GM23248 (cell line): ENCODE measurements at regions not wholly inside any gene's neighbourhood (a gene's known extent, or its start where the extent isn't known, plus 50 kb on each side); places are given as distances from the start of the nearest gene placed in this dataset.
A peak's percentile ranks its signal among the peaks of the same experiment; 100 is the strongest.

Experiments used
- DNase-seq: peaks from one replicate; pipeline ENCODE4 v3.0.0-alpha.2; 2015
- H2AFZ ChIP-seq: fragments of 200-600 bp; sonication (generic); 2 replicates; pipeline ENCODE4 v1.6.1; 2016; ENCODE audit warnings: antibody characterized with exemption
- H3F3A ChIP-seq: fragments of 200-600 bp; sonication (generic); 2 replicates; pipeline ENCODE4 v1.6.1; 2016; ENCODE audit warnings: mild to moderate bottlenecking, antibody characterized with exemption, mixed run types; ENCODE audit not compliant: insufficient read depth
- H3K27ac ChIP-seq: fragments of 200-600 bp; sonication (generic); 2 replicates; pipeline ENCODE4 v1.5.1; 2016; ENCODE audit warnings: mild to moderate bottlenecking
- H3K27me3 ChIP-seq: fragments of 200-600 bp; sonication (generic); replicated peaks from 2 replicates; pipeline ENCODE4 v1.6.1; 2016; ENCODE audit warnings: mild to moderate bottlenecking; ENCODE audit not compliant: insufficient read depth
- H3K36me3 ChIP-seq: fragments of 200-600 bp; sonication (generic); 2 replicates; pipeline ENCODE4 v1.6.1; 2016; ENCODE audit warnings: low read depth, mild to moderate bottlenecking
- H3K4me1 ChIP-seq: fragments of 200-600 bp; sonication (generic); 2 replicates; pipeline ENCODE4 v1.6.1; 2016; ENCODE audit warnings: mild to moderate bottlenecking; ENCODE audit not compliant: insufficient read depth
- H3K4me2 ChIP-seq: fragments of 200-600 bp; sonication (generic); one replicate; pipeline ENCODE4 v1.6.1; 2016; ENCODE audit warnings: mild to moderate bottlenecking; ENCODE audit not compliant: unreplicated experiment
- H3K4me3 ChIP-seq: fragments of 200-600 bp; sonication (generic); 2 replicates; pipeline ENCODE4 v1.5.1; 2016; ENCODE audit warnings: mild to moderate bottlenecking
- H3K79me2 ChIP-seq: fragments of 200-600 bp; sonication (generic); 2 replicates; pipeline ENCODE4 v1.6.1; 2016; ENCODE audit warnings: mild to moderate bottlenecking; ENCODE audit not compliant: insufficient read depth
- H3K9ac ChIP-seq: fragments of 200-600 bp; sonication (generic); 2 replicates; pipeline ENCODE4 v1.6.1; 2016; ENCODE audit warnings: mild to moderate bottlenecking
- H3K9me2 ChIP-seq: fragments of 200-600 bp; sonication (generic); 2 replicates; pipeline ENCODE4 v1.6.1; 2016; ENCODE audit warnings: mixed run types, mild to moderate bottlenecking, moderate library complexity; ENCODE audit not compliant: insufficient read depth
- H3K9me3 ChIP-seq: fragments of 200-600 bp; sonication (generic); one replicate; pipeline ENCODE4 v1.6.1; 2017; ENCODE audit warnings: low read depth
- H4K20me1 ChIP-seq: fragments of 200-600 bp; sonication (generic); 2 replicates; pipeline ENCODE4 v1.6.0; 2016; ENCODE audit not compliant: insufficient read depth
- EZH2 ChIP-seq: fragments of 200-600 bp; sonication (generic); IDR thresholded peaks from 2 replicates; pipeline ENCODE4 v1.6.1; 2018; ENCODE audit warnings: antibody characterized with exemption, mild to moderate bottlenecking; ENCODE audit not compliant: insufficient read depth, poor library complexity, severe bottlenecking
- EZH2phosphoT487 ChIP-seq: fragments of 200-600 bp; sonication (generic); IDR thresholded peaks from 2 replicates; pipeline ENCODE4 v1.6.1; 2018; ENCODE audit warnings: antibody characterized with exemption, moderate library complexity, mild to moderate bottlenecking, low read depth; ENCODE audit not compliant: insufficient read depth
- WGBS, 2 experiments: methylation state at CpG; one replicate each; pipeline ENCODE4 v1.1.6; 2015 to 2017; ENCODE audit warnings: low lambda C conversion rate in 2 of 2, low coverage in 1 of 2; ENCODE audit errors: missing lambda C conversion rate in 2 of 2; 5-methylcytosine and 5-hydroxymethylcytosine counted together
- in situ Hi-C: fragments of 300-500 bp; cut with MboI; formaldehyde crosslinking; loops from 2 replicates; pipeline ENCODE4 v1.15.0; 2020

- H3F3A ChIP-seq, result peaks cover 21% of the 10 kb centered on the region
- in situ Hi-C loops, result no loop called here
- no peaks in the 10 kb centered on the region for H3K9me2 ChIP-seq
- H3K79me2 ChIP-seq, result no peaks in the 10 kb centered on the region
- no peaks in the 10 kb centered on the region for H3K36me3 ChIP-seq
- H3K9me3 ChIP-seq, result no peaks in the 10 kb centered on the region
- TF ChIP-seq EZH2 (no peak), EZH2phosphoT487 (no peak)
- H3K27me3 ChIP-seq, result no peaks in the 10 kb centered on the region
- H4K20me1 ChIP-seq, result no peaks in the 10 kb centered on the region
- 93 to 96% methylated on average over 4 of the region's 4 CpGs for WGBS, 2 experiments
- no peak overlapping the region for H3K4me3 ChIP-seq
- peaks cover 16% of the 10 kb centered on the region for H3K4me1 ChIP-seq
- no peak for DNase-seq
- H3K4me2 ChIP-seq, result no peak overlapping the region
- H3K9ac ChIP-seq, result no peak overlapping the region
- no peak overlapping the region for H3K27ac ChIP-seq
- H2AFZ ChIP-seq, result no peak overlapping the region
Observed at GRCh38 chr4:102428122-102428521, 73.0 kb upstream of the NFKB1 start.

GRCh38 chr4:102429553-102429952 is 71.6 kb upstream of the NFKB1 start:
- no peak for TF ChIP-seq EZH2
- no peak for TF ChIP-seq EZH2phosphoT487
- DNase-seq, result peak; percentile 84
- 74 to 80% methylated on average over 7 of the region's 7 CpGs for WGBS, 2 experiments
- peak overlapping the region; percentile 86 for H3K4me3 ChIP-seq
- H3K79me2 ChIP-seq, result no peaks in the 10 kb centered on the region
- H3K36me3 ChIP-seq, result no peaks in the 10 kb centered on the region
- no peaks in the 10 kb centered on the region for H3K9me2 ChIP-seq
- H3F3A ChIP-seq, result peaks cover 21% of the 10 kb centered on the region
- in situ Hi-C loops, result no loop called here
- no peaks in the 10 kb centered on the region for H3K9me3 ChIP-seq
- H4K20me1 ChIP-seq, result no peaks in the 10 kb centered on the region
- H3K27ac ChIP-seq, result peak overlapping the region; percentile 53
- peak overlapping the region; percentile 87; the same call in 1 of the 2 replicates for H3K9ac ChIP-seq
- no peaks in the 10 kb centered on the region for H3K27me3 ChIP-seq
- peak overlapping the region; percentile 19; the same call in 1 of the 2 replicates for H2AFZ ChIP-seq
- peaks cover 16% of the 10 kb centered on the region for H3K4me1 ChIP-seq
- H3K4me2 ChIP-seq, result peak overlapping the region; percentile 90

- WGBS, 2 experiments, result 3 to 8% methylated on average over 2 of the region's 2 CpGs
- no peaks in the 10 kb centered on the region for H4K20me1 ChIP-seq
- H3K27ac ChIP-seq, result peak overlapping the region; percentile 53
Observed at GRCh38 chr4:102430461-102430910, 70.7 kb upstream of the NFKB1 start.

GRCh38 chr4:102431608-102431961 is 69.6 kb upstream of the NFKB1 start:
- no peak for DNase-seq
- H3K4me2 ChIP-seq, result peak overlapping the region; percentile 90
- in situ Hi-C loops, result no loop called here
- no peak for TF ChIP-seq EZH2
- no peak for TF ChIP-seq EZH2phosphoT487
- H3K4me1 ChIP-seq, result peaks cover 16% of the 10 kb centered on the region
- H3K36me3 ChIP-seq, result no peaks in the 10 kb centered on the region
- no peaks in the 10 kb centered on the region for H3K79me2 ChIP-seq
- no peaks in the 10 kb centered on the region for H3K9me3 ChIP-seq
- H4K20me1 ChIP-seq, result no peaks in the 10 kb centered on the region
- peaks cover 21% of the 10 kb centered on the region for H3F3A ChIP-seq
- no peak overlapping the region; the same call in 1 of the 2 replicates for H3K27ac ChIP-seq
- peak overlapping the region; percentile 93 for H2AFZ ChIP-seq
- no peaks in the 10 kb centered on the region for H3K27me3 ChIP-seq
- H3K9me2 ChIP-seq, result no peaks in the 10 kb centered on the region
- H3K9ac ChIP-seq, result peak overlapping the region; percentile 87
- peak overlapping the region; percentile 86 for H3K4me3 ChIP-seq

More at GRCh38 chr4:102430461-102430910, 70.7 kb upstream of the NFKB1 start:
- H3K27me3 ChIP-seq, result no peaks in the 10 kb centered on the region
- no peak for TF ChIP-seq EZH2
- no peak for TF ChIP-seq EZH2phosphoT487
- peaks cover 21% of the 10 kb centered on the region for H3F3A ChIP-seq
- peaks cover 16% of the 10 kb centered on the region for H3K4me1 ChIP-seq
- H3K9me2 ChIP-seq, result no peaks in the 10 kb centered on the region
- H3K4me2 ChIP-seq, result peak overlapping the region; percentile 90
- peak overlapping the region; percentile 87 for H3K9ac ChIP-seq
- DNase-seq, result peak; percentile 61
- in situ Hi-C loops, result no loop called here
- H2AFZ ChIP-seq, result peak overlapping the region; percentile 93
- H3K79me2 ChIP-seq, result no peaks in the 10 kb centered on the region
- H3K36me3 ChIP-seq, result no peaks in the 10 kb centered on the region
- H3K4me3 ChIP-seq, result peak overlapping the region; percentile 86
- H3K9me3 ChIP-seq, result no peaks in the 10 kb centered on the region

GRCh38 chr4:102437111-102437510 is 64.0 kb upstream of the NFKB1 start:
- Histone ChIP-seq H3K27ac (no peak overlapping the region), H3K4me1 (peaks cover 22% of the 10 kb centered on the region), H3K27me3 (no peaks in the 10 kb centered on the region), H3F3A (peaks cover 18% of the 10 kb centered on the region), H3K9me3 (no peaks in the 10 kb centered on the region), H3K4me2 (no peak overlapping the region), H3K79me2 (no peaks in the 10 kb centered on the region), H3K9ac (no peak overlapping the region), H2AFZ (no peak overlapping the region), H4K20me1 (no peaks in the 10 kb centered on the region), H3K9me2 (no peaks in the 10 kb centered on the region), H3K36me3 (no peaks in the 10 kb centered on the region), H3K4me3 (no peak overlapping the region)
- TF ChIP-seq EZH2phosphoT487, result no peak
- no peak for TF ChIP-seq EZH2
- in situ Hi-C loops, result no loop called here
- DNase-seq, result no peak
- WGBS, 2 experiments, result 71 to 72% methylated on average over 3 of the region's 3 CpGs
